ENCODE measurements at regions not wholly inside any gene's neighbourhood (a gene's known extent, or its start where the extent isn't known, plus 50 kb on each side); places are given as distances from the start of the nearest gene placed in this dataset.

DNA sequence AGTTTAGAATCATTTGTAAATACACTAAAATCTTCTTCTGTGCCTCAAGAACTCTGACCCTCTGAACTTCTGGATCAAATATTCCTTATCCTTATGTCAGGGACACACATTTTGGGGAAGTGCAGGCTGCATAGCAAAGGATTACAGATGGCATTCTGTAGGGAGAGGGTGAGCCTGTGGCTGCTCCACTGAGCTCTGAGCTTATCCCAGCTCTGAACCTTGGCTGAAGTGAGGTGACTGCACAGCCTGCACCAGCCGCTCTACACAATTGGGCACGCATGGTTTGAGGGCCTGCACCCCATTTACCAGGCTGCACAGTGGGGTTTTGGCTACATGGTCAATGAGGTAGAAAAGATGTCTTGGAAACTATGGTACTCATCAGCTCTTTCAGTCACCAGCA, 251.6 kb downstream of the GALR1 start:
- no peak for DNase-seq (ENCODE audit: extremely low read depth in 1 of 2, low read depth in 1 of 2)

DNA sequence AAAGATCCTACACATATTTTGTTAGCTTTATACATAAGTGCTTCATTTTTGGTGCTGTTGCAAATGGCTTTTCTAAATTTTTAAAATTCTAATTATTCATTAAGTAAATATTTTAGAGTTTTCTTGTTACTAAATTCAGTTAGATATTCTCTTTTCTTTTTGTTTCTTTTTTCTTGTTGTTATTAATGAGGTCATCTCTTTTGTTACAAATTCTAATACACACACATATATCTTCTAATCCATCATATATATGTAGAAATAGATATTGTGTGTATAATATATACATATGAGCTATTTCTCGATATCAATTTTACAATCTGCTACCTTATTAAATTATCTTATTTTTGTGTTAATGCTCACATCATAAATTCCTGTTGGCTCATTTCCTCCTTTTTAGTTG, 255.9 kb downstream of the GALR1 start:
- no peak for DNase-seq (ENCODE audit: extremely low read depth in 1 of 2, low read depth in 1 of 2)

DNA sequence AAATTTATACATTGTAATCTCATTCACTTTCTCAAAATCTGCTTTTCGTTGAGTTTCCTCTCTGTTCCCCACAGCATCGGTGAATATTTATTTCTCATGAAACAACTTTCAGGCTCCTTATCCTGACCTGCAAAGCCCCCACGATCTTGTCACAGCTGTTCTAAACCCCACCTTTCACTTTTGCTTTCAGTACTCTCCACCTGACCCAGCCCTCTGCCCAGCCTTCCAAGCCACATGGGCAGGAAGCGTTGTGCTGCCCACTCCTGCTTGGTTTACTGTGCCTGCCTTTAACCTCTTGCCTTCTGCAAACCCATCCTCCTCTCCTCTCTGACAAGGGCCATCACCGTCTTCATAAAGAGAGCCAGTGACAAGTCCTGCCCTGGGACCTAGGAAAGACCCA, 262.5 kb downstream of the GALR1 start:
- DNase-seq (ENCODE audit: extremely low read depth in 1 of 2, low read depth in 1 of 2): no peak

DNA sequence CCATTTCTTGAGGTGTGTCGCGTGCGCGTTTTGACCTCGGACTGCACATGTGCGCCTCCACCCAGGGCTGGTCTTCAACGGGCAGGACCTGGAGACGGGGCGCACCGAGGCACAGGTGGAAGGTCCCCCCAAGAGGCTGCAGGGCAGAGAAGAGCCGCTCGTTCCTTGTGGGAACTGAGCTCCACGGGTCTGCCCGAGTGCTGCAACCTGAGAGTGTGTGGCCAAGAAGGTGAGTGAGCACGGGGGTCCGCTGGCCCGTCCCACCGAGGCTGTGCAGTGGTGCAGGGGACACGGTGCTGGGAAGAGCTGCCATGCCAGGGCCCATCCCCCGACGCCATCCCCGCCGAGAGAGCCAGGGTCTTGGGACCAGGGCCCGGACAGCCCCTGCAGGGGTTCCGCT, 268.3 kb downstream of the GALR1 start:
- DNase-seq (ENCODE audit: extremely low read depth in 1 of 2, low read depth in 1 of 2): no peak

DNA sequence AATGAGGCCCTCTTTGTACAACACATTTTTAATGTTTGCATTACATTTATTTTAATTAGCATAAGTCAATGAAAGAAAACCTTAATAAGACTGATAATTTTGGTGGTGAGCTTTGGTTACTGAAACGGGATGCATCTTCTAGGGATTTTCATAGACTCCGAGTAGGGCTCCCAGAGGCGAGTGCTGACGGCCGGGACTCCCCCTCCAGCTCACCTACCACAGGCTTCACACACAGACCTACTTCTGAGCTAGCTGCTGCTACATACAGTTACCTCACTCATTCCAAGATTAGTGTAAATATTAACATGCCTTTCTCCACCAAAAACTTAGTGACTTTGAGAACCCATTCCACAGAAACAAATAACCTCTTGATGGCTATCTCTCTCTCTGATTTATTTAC, 271.1 kb downstream of the GALR1 start:
- no peak for DNase-seq (ENCODE audit: extremely low read depth in 1 of 2, low read depth in 1 of 2)

DNA sequence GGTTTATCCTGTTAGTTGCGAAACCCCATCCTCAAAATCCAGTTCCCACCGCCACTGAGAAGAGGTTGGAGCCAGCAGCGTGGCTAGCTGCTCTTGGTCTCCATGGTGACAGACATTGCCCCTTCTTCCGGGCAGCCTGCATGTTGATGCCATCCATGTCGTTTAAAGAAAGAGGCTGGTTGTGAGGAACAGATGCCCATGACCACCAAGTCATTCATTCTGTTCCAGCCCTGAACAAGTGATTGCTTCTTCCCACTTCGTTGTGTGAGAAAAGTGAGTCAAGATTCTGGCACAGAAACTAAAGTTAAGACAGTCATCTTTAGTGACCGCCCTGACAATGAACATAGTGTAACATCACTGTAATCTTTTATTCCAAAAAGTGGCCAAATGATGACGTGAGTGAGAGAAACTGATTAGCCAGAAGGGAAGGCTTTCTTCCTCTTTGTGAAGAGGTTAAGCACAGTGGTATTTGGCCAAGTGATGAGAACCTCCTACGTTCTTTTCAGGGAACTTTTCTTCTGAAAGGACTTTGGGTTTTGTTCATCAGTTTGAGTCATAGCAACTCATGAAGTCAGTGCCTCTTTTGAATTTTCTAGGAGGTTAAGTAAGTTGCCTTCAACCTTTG, 272.5 kb downstream of the GALR1 start:
- no peak for DNase-seq (ENCODE audit: extremely low read depth in 1 of 2, low read depth in 1 of 2)

DNA sequence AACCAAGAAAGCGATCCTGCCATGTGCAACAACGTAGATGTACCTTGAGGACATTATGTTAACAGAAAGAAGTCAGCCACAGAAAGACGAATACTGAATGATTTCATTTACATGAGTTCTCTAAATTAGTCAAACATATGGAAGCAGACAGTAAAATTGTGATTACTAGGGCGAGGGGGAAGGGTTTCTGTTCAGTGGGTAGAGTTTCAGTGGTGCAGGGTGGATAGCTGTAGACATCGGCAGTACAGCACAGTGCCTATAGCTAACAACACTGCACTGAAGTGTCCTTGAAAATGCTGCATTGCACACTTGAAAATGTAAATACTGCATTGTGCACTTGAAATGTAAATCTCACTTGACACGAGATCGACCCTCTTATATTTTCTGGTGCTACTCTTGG, 275.3 kb downstream of the GALR1 start:
- no peak for DNase-seq (ENCODE audit: extremely low read depth in 1 of 2, low read depth in 1 of 2)

DNA sequence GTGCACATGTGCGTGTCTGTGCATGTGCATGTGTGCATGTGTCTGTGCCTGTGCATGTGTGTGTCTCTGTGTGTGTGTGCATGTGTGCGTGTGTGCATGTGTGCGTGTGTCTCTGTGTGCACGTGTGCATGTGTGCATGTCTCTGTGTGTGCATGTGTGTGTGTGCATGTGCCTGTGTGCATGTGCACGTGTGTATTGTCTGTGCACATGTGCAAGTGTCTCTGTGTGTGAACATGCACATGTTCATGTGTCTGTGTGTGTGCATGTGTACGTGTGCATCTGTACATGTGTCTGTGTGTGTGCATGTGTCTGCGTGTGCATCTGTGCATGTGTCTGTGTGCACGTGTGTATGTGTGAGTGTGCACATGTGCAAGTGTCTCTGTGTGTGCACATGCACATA, 277.3 kb downstream of the GALR1 start:
- DNase-seq (ENCODE audit: extremely low read depth in 1 of 2, low read depth in 1 of 2): no peak

DNA sequence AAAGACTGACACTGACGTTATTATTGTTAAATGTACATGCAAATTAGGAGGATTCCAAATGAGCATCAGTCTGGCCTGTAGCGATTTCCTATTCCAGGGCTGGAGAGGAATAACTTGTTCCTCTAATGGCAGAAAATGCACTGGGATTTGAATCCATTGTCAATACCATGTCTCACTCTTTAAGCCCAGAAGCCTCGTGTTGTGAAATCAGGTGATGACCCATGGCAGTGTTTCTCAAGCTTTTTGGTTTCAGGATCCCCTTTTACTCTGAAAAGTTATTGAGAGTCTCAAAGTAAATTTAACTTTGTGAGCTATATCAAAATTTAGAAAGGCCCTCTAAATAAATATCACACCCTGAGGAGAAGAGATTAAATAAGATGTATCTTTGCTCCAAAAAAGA, 279.2 kb downstream of the GALR1 start:
- DNase-seq (ENCODE audit: extremely low read depth in 1 of 2, low read depth in 1 of 2): no peak

DNA sequence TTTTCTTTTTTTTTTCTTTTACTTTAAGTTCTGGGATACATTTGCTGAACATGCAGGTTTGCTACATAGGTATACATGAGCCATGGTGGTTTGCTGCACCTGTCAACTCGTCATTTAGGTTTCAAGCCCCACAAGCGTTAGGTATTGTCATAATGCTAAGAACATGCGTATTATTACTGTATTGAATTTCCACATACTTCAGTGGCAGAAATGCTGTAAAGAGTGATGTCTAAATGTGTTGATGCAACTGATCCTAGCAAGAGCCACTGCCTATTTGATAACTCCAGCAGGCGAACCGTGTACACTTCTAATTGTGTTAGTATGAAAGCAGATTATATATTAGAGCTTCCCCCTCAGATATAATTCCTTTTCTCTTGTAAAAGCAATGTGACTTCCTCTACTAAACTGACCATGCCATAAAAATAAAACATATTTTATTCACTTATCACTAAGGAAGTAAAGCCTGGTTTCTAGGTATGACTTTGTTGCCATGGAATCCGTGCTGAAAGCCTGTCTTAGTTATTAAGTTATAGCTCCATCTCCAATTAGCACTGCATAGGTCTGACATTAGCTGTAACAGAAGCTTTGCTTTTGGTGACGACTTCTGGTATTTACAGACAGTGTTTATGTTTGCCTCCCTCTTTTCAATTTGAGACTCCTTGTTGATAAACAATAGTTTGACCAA, 280.0 kb downstream of the GALR1 start:
- no peak for DNase-seq (ENCODE audit: extremely low read depth in 1 of 2, low read depth in 1 of 2)

DNA sequence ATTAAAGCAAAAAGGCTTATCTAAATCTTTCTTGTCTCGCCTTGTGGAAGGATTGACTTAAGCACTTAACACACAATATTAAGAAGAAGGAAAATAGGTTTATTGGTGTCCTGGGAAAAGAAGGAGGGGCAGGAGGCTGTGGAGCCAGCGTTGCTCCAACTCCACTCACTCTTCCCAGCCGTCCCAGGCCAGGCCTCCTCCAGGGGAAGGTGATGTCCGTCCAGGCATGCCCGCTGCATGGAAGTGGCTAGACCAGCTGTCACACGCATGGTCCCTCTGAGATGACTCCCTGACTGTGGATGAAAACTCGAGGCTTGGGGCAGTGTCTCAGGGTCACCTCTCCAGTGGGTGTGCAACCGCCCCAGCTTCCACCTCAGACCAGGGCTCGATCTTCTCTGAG, 281.1 kb downstream of the GALR1 start:
- no peak for DNase-seq (ENCODE audit: extremely low read depth in 1 of 2, low read depth in 1 of 2)

DNA sequence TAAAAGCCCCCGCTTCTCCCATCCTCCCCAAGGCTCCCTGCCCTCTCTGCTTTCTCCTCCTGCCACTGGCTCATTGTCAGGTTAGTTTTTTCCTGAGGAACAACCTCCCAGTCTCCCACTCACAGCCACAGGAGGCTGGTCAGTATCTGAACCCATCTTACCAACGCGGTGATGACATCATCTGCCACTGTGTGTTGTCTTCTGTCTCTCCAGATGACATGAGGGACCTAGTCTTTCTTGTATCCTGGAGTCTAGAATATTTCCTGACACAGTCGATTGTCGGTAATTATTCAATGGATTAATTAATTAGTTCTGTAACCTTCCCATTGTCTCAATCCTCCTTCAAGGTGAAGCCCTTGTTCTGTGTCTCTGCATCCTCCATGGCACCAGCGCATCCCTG, 290.2 kb downstream of the GALR1 start:
- no peak for DNase-seq (ENCODE audit: extremely low read depth in 1 of 2, low read depth in 1 of 2)

DNA sequence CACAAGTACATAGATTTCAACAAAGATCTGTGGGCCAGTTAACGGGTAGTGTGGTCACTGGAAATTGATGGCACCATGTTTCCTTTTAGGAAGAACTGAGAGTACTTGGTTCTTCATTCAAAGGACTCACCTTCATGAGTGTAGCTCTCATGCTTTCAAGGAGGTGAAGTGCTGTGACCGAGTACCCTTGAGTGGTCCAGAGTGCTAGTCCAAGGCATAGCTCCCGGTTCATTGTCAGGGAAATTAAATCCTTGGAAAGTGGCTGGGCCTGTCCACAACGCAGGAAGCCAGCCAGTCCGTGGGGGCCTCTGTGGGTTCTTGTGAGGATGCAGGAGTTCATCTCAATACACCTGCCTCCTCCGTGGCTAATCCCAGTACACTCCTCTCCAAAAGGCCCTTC, 295.1 kb downstream of the GALR1 start:
- no peak for DNase-seq (ENCODE audit: extremely low read depth in 1 of 2, low read depth in 1 of 2)

DNA sequence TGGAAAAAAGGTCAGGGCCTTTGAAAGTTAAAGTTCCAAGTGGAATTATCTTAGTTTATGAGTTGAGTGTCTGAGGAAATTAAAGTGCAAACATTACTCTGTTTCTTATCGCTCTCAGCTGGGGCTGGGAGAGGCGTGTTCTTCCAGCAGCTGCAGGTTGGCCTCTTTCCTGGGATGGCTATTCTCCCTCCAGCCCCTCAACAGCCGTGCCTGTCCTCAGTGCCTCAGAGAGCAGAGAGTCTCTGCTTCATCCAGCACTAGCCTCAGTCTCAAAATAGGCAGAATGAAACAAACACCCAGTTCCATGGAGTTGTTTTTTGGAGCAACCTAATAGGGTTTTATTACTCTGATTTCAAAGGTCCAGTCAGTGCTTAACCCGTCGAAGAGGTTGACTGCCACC, 298.1 kb downstream of the GALR1 start:
- DNase-seq (ENCODE audit: extremely low read depth in 1 of 2, low read depth in 1 of 2): no peak

DNA sequence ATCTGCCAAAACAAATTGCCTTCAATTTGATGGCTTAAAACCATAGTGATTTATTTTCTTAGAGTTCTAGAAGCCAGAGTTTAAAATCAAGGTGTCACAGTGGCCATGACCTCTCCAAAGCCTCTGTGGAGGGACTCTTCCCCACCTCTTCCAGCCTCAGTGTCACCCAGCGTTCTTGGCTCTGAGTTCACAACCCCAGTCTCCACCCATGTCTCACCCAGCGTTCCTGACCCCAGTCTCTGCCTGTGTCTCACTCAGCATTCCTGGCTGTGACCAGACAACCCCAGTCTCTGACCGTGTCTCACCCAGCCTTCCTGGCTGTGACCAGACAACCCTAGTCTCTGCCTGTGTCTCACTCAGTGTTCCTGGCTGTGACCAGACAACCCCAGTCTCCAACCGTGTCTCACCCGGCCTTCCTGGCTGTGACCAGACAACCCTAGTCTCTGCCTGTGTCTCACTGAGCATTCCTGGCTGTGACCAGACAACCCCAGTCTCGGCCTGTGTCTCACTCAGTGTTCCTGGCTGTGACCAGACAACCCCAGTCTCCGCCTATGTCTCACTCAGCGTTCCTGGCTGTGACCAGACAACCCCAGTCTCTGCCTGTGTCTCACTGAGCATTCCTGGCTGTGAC, 299.3 kb downstream of the GALR1 start:
- no peak for DNase-seq (ENCODE audit: extremely low read depth in 1 of 2, low read depth in 1 of 2)

DNA sequence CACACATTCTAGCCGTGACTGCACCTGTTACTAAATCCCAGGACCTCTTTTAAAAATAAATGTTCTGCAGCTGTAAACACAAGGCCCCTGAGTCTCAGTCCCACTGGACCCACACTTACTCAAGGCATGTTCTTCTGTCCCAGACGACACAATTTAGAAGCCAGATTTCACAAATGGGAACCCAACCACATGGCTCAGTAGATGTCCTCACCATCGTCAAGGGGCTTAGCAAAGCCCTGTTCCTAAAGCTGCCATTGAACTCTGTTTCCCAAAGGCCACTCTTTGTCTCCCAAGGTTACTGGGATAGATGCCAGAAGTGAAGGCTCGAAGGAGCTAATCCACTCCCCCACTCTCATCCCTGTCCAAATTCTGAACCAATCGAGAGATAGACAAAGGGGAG, 301.0 kb downstream of the GALR1 start:
- DNase-seq (ENCODE audit: extremely low read depth in 1 of 2, low read depth in 1 of 2): no peak

DNA sequence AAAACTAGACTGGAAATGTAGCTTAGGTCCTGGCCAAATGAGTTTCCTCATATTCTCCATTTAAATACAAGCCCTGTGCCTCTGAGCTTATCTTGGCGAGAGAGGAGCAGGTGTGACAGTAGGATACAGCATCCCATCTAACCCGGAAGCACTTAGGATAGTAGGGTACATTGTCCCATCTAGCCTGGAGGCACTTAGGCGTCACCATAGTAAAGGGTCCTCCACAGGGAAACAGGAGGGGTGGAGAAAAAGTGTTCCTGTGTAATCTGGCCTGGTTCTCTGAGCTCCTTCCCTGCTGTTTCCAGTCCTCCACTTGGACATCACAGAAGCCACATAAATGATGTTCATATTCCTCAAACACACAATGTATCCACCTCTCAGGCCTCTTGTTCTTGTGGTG, 301.4 kb downstream of the GALR1 start:
- no peak for DNase-seq (ENCODE audit: extremely low read depth in 1 of 2, low read depth in 1 of 2)

DNA sequence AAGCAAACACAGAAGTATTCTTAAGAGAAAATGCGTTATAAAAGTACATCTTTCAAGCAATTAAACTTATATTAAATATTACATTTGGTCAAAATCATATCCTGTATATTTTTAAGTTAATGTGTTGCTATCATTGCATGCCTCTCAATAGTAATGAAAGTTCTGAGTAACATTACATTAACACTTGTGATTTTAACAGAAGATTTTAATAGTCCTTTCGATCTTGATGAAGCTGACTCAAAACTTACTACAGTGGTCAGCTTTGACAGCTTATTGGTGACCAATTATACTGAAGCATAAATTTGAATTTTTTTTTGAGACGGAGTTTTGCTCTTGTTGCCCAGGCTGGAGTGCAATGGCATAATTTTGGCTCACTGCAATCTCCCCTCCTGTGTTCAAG, 303.3 kb downstream of the GALR1 start:
- no peak for DNase-seq (ENCODE audit: extremely low read depth in 1 of 2, low read depth in 1 of 2)

DNA sequence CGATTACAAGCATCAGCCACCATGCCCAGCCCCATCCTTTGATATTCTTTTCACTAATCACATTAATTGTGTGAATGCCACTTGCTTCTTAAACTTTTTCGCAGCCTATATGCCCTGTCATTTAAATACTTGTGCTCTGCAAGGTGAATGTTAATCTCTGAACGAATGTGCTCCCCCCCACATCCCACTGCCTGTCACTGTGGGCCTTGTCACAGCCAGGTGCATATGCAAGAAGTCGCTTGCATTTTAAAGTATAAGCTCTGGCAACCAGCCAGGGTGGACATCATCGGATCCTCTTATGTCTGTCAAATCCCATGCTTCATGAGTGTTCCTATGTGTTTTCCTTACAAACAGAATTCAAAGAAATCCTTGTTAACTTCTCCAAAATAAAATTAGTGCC, 304.4 kb downstream of the GALR1 start:
- no peak for DNase-seq (ENCODE audit: extremely low read depth in 1 of 2, low read depth in 1 of 2)

DNA sequence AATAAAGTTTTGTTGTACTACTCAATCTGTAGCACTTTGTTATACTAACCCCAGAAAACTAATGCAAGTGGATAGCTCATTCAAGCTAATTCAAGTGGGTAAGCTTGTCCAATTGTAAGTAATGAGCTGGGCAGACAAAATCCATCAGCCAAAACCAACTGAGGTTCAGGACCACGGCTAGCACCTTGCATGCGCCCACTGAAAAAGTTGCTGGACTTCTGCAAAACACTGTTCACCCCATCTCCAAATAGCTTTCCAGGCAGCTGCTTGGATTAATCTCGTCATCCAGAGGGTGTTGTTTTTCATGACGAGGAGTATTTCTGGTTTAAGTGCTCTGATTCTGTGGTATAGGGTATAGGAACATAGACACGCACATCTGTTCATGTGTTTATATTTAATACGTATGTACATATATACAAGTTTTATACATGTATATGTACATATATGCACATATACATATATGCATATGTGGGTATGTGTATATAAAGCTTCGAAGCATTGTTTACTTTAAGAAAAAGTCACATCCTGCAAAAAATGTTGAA, 307.5 kb downstream of the GALR1 start:
- DNase-seq (ENCODE audit: extremely low read depth in 1 of 2, low read depth in 1 of 2): no peak

DNA sequence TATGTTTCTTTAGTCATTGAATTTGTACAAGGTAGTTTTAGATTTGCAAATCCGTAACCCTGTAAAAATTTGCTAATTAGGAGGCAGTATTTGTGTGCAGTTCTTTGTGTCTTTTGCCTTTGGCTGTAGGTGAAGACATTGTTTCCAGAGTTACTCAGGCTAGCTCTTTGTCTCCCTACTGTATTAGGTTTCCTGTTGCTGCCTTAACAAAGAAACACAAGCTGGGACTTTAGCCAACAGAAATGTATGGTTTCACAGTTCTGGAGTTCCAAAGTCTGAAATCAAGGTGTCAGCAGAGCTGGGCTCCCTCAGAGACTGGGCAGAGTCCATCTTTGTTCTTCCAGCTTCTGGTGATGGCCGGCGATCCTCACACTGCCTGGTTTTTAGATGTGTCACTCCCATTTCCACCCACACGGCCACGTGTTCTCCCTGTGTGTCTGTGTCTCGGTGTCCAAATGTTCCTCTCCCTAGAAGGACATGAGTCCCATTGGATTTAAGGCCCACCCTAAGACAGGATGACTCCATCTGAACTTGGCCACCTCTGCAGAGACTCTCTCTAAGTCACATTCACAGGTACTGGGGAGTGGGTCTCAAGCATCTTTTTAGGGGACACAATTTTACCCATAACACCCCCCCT, 309.7 kb downstream of the GALR1 start:
- no peak for DNase-seq (ENCODE audit: extremely low read depth in 1 of 2, low read depth in 1 of 2)

All from activated CD8-positive, alpha-beta memory T cell treated with anti-CD3 and anti-CD28 coated beads for 1 hour (primary cell).